Activated naive CD4-positive, alpha-beta T cell treated with anti-CD3 and anti-CD28 coated beads for 36 hours (primary cell): ENCODE measurements at regions not wholly inside any gene's neighbourhood (a gene's known extent, or its start where the extent isn't known, plus 50 kb on each side); places are given as distances from the start of the nearest gene placed in this dataset.

Source experiments
- CTCF ChIA-PET: fragments of 350-600 bp; sonication (Branson Sonifier 250); formaldehyde crosslinking; loops from one replicate; lab custom pipeline; 2021; ENCODE audit warnings: antibody characterized with exemption; lab: Charles Lee
- DNase-seq: peaks from one replicate; pipeline ENCODE4 v3.0.0-alpha.2; 2020
- H3K27ac Mint-ChIP-seq: one replicate; pipeline ENCODE4 v1.8.0; 2021; ENCODE audit warnings: mild to moderate bottlenecking, mixed read lengths
- H3K27me3 Mint-ChIP-seq: one replicate; pipeline ENCODE4 v1.8.0; 2021; ENCODE audit warnings: low read depth, mixed read lengths
- H3K36me3 Mint-ChIP-seq: one replicate; pipeline ENCODE4 v1.8.0; 2021; ENCODE audit warnings: low read depth, mixed read lengths
- H3K4me1 Mint-ChIP-seq: one replicate; pipeline ENCODE4 v1.8.0; 2021; ENCODE audit warnings: low read depth, mixed read lengths
- H3K4me3 Mint-ChIP-seq: one replicate; pipeline ENCODE4 v1.8.0; 2021; ENCODE audit warnings: mild to moderate bottlenecking, moderate library complexity, mixed read lengths
- H3K9me3 Mint-ChIP-seq: one replicate; pipeline ENCODE4 v1.8.0; 2021; ENCODE audit warnings: mixed read lengths
- intact Hi-C: fragments of 100-400 bp; cut with micrococcal nuclease; formaldehyde crosslinking; loops from one replicate; pipeline ENCODE4 v1.15.1; 2023

DNA sequence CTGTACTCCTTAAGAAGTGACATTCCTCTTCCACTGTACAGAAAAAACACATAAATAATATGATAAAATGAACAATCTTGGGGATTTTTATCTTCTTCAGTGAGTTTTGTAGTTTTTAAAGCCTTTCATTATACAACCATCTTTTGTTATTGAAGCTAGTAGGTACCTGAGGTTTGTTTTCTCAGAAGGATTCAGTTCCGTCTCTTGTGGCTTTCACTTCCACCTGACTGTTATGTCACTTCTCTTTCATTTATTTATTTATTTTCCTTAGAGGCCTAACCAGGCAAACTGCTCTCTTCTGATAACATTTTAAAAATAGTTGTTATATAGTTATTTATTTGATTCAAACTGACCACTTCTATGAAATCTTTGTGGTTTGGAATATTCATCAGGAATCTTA, 464.2 kb downstream of the CCDC85A start:
- DNase-seq, result no peak
- Mint-ChIP-seq H3K27ac (no peak overlapping the region), H3K27me3 (no peaks in the 10 kb centered on the region), H3K9me3 (peaks cover 4% of the 10 kb centered on the region), H3K4me3 (no peak overlapping the region), H3K36me3 (no peaks in the 10 kb centered on the region), H3K4me1 (no peaks in the 10 kb centered on the region)
- intact Hi-C loops, result no loop called here
- CTCF ChIA-PET, result interaction anchor here (0.7 kb wide), 1 partner anchor 930 kb away, joined by 5 read pairs; no protein-coding TSS in a partner anchor

DNA sequence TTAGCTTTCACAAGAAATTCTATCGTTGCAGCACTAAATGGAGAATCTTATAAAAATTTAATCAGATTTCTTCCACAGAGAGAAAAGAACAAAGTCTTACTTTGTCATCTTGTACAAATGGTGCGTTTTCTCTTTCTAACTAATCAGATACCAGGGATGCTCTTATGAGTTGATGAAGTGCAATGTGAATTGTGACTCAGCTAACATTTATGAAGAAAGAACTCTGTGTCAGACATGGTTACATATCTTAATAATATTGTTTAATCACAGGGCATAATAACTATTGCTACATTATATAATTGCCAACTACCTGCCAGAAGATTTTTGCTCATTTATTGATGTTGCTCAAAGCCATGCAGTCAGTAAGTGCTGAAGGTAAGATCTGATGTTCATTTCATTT, 465.0 kb downstream of the CCDC85A start:
- Mint-ChIP-seq H3K27ac (no peak overlapping the region), H3K9me3 (peaks cover 1% of the 10 kb centered on the region), H3K4me1 (no peaks in the 10 kb centered on the region), H3K27me3 (no peaks in the 10 kb centered on the region), H3K36me3 (no peaks in the 10 kb centered on the region), H3K4me3 (no peak overlapping the region)
- intact Hi-C loops, result no loop called here
- CTCF ChIA-PET, result no interaction called here
- no peak for DNase-seq

DNA sequence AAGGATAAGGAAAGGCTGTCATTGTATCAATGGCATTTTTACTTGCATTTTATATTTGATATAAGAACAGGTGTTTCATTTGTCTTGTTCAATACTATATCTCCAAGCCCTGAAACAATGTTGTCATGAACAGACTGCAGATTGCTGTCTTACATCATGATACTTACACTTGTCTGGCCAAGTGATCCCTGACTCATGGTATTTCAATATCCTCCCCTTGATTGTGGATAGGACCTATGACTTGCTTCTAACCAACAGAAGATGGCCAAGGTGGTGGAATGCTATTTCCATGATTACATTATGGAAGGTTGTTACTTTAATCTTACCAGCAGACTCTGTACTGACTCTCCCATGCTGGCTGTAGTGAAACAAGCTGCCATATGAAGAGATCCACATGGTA, 471.1 kb downstream of the CCDC85A start:
- no peak for DNase-seq
- H3K4me3 Mint-ChIP-seq, result no peak overlapping the region
- no peaks in the 10 kb centered on the region for H3K36me3 Mint-ChIP-seq
- H3K27me3 Mint-ChIP-seq, result no peaks in the 10 kb centered on the region
- no peaks in the 10 kb centered on the region for H3K4me1 Mint-ChIP-seq
- H3K27ac Mint-ChIP-seq, result no peak overlapping the region
- CTCF ChIA-PET, result interaction anchor here (0.6 kb wide), 1 partner anchor 30 kb away, joined by 3 read pairs; no protein-coding TSS in a partner anchor
- peaks cover 7% of the 10 kb centered on the region for H3K9me3 Mint-ChIP-seq
- intact Hi-C loops, result no loop called here

DNA sequence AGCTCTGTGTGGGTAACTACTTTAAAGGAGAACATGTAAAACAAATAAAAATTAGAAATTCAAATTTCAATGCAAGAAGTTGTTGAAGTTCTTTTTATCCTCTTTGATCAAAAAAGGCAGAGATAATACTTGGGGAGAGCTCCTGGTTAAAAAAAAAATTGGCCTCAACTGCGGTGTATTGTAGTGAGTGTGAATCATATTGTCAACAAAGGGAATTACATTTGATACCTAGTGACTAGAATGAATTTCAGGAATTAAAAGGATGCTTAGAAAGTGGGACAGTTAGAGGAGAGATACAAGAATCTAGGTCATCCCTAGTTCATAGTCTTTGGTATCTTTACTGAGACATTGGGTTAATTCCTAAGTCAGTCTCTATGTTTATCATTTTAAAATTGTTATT, 473.0 kb downstream of the CCDC85A start:
- Mint-ChIP-seq H3K4me3 (no peak overlapping the region), H3K4me1 (no peaks in the 10 kb centered on the region), H3K9me3 (peaks cover 7% of the 10 kb centered on the region), H3K36me3 (no peaks in the 10 kb centered on the region), H3K27me3 (no peaks in the 10 kb centered on the region), H3K27ac (no peak overlapping the region)
- intact Hi-C loops, result no loop called here
- CTCF ChIA-PET, result no interaction called here
- no peak for DNase-seq

DNA sequence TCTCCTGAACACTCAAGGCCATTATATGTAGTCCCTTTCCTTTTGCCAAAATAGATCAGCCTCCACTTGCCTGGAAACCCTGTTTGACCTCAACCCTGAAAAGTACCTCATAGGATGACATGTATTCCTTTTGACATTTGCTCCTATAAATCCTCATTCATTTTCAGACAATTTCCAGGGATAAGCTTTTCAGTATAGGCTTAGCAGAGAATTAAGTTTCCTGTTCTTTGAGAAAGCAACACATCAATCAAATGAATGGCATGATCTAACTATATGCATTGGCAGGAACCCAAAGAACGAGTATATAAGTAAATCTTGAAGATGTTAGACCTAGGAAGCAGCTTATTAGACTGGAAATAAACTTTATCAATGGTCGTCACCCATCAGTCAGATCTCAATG, 483.0 kb downstream of the CCDC85A start:
- Mint-ChIP-seq H3K9me3 (peaks cover 15% of the 10 kb centered on the region), H3K27ac (no peak overlapping the region), H3K27me3 (no peaks in the 10 kb centered on the region), H3K36me3 (no peaks in the 10 kb centered on the region), H3K4me3 (no peak overlapping the region), H3K4me1 (no peaks in the 10 kb centered on the region)
- no peak for DNase-seq
- CTCF ChIA-PET, result no interaction called here
- intact Hi-C loops, result no loop called here

DNA sequence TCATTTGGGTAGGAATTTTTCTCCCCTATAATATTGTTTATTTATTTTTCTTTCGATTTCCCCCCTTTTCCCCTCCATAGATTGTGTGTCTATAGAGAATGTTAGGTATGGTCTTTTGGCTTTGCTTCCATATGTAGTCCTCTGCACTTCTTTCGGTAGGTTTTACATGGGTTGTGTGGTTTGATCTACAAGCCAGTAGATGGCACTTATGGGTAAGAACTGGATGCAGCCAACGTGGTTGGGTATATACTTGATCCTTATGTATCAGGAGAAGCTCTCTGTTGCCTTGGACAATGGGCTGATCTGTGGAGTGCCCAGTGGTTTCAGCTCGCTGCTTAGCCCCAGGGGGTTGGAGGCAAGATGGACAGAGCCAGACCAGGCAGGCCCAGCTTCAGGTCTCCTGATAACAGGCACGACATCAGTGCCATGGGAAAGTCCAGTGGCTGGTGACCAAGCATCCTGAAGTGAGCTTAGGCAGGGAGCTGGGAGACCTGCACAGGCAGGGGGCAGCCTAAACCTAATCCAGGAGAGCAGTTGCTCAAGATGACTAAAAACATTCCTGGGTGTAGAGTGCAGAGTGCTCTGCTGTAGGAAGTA, 488.3 kb downstream of the CCDC85A start:
- no peak for DNase-seq
- intact Hi-C loops, result no loop called here
- Mint-ChIP-seq H3K36me3 (no peaks in the 10 kb centered on the region), H3K27ac (no peak overlapping the region), H3K9me3 (peaks cover 18% of the 10 kb centered on the region), H3K4me1 (no peaks in the 10 kb centered on the region), H3K4me3 (no peak overlapping the region), H3K27me3 (no peaks in the 10 kb centered on the region)
- CTCF ChIA-PET, result no interaction called here

DNA sequence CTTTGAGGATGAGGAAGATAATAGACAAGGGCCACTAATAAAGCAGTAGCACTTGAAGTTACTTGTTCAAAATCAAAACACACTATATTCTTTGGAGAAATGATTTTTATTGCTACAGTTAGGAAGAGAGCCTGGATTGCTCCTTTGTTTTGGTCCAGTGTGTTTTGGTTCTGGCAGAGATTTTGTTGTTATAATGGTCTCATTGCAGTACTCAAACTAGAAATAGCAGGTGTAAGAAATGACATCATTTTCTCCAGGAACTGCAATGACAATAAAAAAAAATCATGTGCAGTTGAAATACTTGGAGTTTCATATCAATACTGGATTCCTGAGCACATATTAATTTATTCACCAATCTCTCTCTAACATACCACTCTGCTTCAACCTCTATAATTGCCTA, 490.3 kb downstream of the CCDC85A start:
- CTCF ChIA-PET, result no interaction called here
- H3K36me3 Mint-ChIP-seq, result no peaks in the 10 kb centered on the region
- intact Hi-C loops, result no loop called here
- peaks cover 13% of the 10 kb centered on the region for H3K9me3 Mint-ChIP-seq
- H3K27me3 Mint-ChIP-seq, result no peaks in the 10 kb centered on the region
- no peaks in the 10 kb centered on the region for H3K4me1 Mint-ChIP-seq
- DNase-seq, result no peak
- no peak overlapping the region for H3K27ac Mint-ChIP-seq
- no peak overlapping the region for H3K4me3 Mint-ChIP-seq

DNA sequence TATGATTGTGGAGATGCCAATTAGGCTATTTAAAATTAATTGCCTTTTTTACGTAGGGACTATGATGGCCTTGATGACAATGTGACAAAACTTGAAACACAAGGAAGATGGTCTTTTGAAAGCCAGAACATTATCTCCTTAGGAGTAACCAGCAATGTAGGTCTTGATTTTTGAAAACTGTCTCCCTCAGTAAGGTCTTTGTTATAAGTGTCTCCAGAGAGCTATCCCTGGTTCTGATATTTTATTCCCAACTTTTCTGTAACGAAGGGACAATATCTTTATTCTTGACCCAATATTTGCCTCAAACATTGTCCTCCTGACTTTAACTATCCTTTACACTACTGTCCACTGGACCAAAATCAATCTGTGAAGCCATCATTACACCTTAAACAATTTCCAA, 493.2 kb downstream of the CCDC85A start:
- CTCF ChIA-PET, result no interaction called here
- H3K27me3 Mint-ChIP-seq, result no peaks in the 10 kb centered on the region

DNA sequence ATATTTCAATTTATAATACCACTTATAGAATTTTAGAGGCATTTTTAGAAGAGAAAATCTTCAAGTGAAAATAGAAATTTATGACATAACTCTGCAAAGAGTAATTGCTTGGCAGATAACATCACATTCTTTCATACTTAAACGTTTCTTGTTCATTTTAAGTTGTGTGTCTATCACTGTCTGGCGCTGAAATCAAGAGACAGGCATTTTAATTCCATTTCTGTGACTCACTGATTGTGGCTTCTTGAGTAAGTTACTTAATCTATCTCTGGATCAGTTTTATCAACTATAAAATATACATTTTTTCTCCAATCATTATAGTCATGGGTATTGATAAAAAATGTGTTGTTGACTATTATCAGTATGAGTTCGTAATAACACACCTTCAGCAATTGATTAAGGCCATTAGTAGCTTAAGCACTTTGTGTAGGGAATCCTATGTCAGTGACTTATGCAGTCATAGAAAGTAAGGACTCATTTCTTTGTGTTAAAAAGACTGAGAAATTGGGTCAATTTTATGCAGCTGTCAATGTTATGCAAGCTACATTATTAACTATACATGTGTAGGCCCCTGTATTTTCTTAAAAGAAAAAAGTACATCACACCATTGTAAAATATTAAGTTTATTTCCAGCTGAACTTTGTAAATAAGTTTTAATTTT, 497.3 kb downstream of the CCDC85A start:
- no peak overlapping the region for H3K27ac Mint-ChIP-seq
- H3K27me3 Mint-ChIP-seq, result no peaks in the 10 kb centered on the region
- intact Hi-C loops, result no loop called here
- no peaks in the 10 kb centered on the region for H3K36me3 Mint-ChIP-seq
- no peak overlapping the region for H3K4me3 Mint-ChIP-seq
- peaks cover 4% of the 10 kb centered on the region for H3K9me3 Mint-ChIP-seq
- no peak for DNase-seq
- CTCF ChIA-PET, result interaction anchor here (1.0 kb wide), 1 partner anchor 98 kb away, joined by 5 read pairs; no protein-coding TSS in a partner anchor
- no peaks in the 10 kb centered on the region for H3K4me1 Mint-ChIP-seq

More for the DNA sequence above, 493.2 kb downstream of the CCDC85A start:
- H3K36me3 Mint-ChIP-seq, result no peaks in the 10 kb centered on the region
- intact Hi-C loops, result no loop called here
- H3K27ac Mint-ChIP-seq, result no peak overlapping the region
- H3K4me3 Mint-ChIP-seq, result no peak overlapping the region
- H3K4me1 Mint-ChIP-seq, result no peaks in the 10 kb centered on the region
- DNase-seq, result no peak
- peaks cover 10% of the 10 kb centered on the region for H3K9me3 Mint-ChIP-seq

DNA sequence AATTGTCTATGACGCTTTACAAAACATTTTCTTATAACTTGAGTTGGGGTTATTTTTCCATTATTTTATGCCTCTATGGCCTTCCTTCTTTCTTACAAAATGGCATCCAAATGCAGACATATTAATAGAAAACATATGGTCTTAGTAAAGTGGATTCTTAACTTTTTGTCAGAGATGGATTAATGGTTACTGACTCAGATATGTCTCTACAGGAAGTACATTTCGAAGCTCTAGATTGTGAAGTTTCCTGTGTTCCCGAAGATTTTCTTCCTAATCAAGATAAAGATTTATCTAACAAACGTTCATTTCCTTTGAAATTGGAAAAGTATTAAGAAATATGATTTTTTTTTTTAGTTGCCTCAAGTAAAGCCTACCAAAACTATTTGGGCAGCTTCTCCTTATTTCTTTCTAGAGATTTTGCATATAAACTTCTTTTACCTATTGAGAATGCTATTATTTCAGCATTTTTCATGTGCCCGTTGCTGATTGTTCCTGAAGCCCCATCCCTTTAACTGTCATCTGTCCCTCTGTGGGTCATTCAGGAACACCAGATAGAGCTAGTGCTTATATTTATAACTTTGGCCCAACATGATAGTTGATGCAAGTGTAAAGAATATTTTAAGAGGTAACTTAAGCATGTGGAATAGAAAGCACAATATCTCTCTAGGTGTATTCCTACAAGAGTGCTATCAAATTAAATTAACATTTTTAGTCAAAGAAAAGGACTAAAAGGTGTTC, 498.0 kb downstream of the CCDC85A start:
- intact Hi-C loops, result no loop called here
- H3K4me1 Mint-ChIP-seq, result no peaks in the 10 kb centered on the region
- H3K27ac Mint-ChIP-seq, result no peak overlapping the region
- no peak for DNase-seq
- H3K27me3 Mint-ChIP-seq, result no peaks in the 10 kb centered on the region
- no peak overlapping the region for H3K4me3 Mint-ChIP-seq
- CTCF ChIA-PET, result interaction anchor here (1.0 kb wide), 1 partner anchor 98 kb away, joined by 5 read pairs; no protein-coding TSS in a partner anchor
- H3K36me3 Mint-ChIP-seq, result no peaks in the 10 kb centered on the region
- H3K9me3 Mint-ChIP-seq, result peaks cover 4% of the 10 kb centered on the region

DNA sequence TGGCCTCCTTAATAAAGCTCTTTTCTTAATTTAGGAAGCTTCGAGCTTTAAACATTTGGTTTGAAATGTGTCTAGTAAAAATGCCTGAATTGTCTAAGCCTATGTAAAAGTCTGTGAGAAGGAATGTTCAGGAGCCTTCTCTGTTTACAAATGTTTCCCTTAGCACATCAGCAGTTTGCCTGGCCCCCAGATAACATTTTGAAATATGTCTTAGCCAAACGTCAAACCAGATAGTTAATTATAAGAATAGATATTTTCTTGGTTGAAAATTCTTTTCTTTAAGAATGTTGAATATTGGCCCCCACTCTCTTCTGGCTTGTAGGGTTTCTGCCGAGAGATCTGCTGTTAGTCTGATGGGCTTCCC, 498.6 kb downstream of the CCDC85A start:
- DNase-seq, result no peak
- Mint-ChIP-seq H3K27ac (no peak overlapping the region), H3K9me3 (peaks cover 2% of the 10 kb centered on the region), H3K27me3 (no peaks in the 10 kb centered on the region), H3K36me3 (no peaks in the 10 kb centered on the region), H3K4me3 (no peak overlapping the region), H3K4me1 (no peaks in the 10 kb centered on the region)
- CTCF ChIA-PET, result interaction anchor here (1.0 kb wide), 1 partner anchor 99 kb away, joined by 5 read pairs; no protein-coding TSS in a partner anchor
- intact Hi-C loops, result no loop called here

DNA sequence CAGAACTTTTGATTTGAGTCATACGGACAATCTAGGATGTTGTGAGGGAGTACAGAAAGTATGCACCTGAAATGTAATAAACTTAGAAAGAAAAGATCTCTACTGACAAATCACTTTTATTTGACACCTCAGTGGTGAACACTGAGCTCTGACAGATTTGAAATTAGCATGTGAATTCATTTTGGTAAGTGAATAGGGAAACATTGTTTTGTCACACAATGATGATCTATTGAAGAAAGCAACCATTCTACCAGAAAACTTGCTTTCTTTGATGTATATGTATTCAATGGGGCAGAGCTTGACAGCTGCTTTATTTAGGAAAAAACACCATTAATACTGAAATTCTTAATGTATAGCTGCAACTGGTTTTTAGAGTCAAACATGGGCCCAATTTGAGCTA, 500.5 kb downstream of the CCDC85A start:
- H3K27ac Mint-ChIP-seq, result no peak overlapping the region
- no peaks in the 10 kb centered on the region for H3K27me3 Mint-ChIP-seq
- H3K36me3 Mint-ChIP-seq, result no peaks in the 10 kb centered on the region
- intact Hi-C loops, result no loop called here
- H3K4me3 Mint-ChIP-seq, result no peak overlapping the region
- H3K9me3 Mint-ChIP-seq, result peaks cover 4% of the 10 kb centered on the region
- CTCF ChIA-PET, result no interaction called here
- DNase-seq, result no peak
- no peaks in the 10 kb centered on the region for H3K4me1 Mint-ChIP-seq

DNA sequence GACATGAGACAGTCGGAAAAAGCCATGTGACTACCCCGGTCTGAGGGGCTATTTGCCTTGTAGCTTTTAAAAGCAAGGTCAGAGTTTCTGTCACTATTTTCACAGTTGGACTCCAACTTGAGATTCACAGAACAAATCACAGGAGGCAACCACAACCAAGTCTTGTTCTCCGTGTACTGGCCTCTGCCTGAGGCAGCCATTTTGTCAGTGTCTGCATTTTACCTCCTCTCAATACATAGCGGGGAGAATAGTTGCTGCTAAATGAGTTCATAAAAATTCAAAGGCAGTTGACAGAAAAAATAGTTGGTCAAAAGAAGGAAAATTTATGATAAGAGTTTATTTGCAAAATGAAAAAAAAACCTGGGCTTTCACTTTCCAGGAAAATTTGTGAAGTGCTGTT, 501.4 kb downstream of the CCDC85A start:
- Mint-ChIP-seq H3K4me3 (no peak overlapping the region), H3K27me3 (no peaks in the 10 kb centered on the region), H3K9me3 (peaks cover 4% of the 10 kb centered on the region), H3K36me3 (no peaks in the 10 kb centered on the region), H3K27ac (no peak overlapping the region), H3K4me1 (no peaks in the 10 kb centered on the region)
- DNase-seq, result no peak
- CTCF ChIA-PET, result no interaction called here
- intact Hi-C loops, result no loop called here
